SK-N-SH treated with all-trans-retinoic acid at 6 μM for 48 hours (cell line): ENCODE measurements at regions not wholly inside any gene's neighbourhood (a gene's known extent, or its start where the extent isn't known, plus 50 kb on each side); places are given as distances from the start of the nearest gene placed in this dataset.

ENCODE experiments used
- CREB5 ChIP-seq: fragments of 250-450 bp; sonication (Bioruptor Pico); IDR thresholded peaks from 2 replicates; pipeline ENCODE4 v1.5.1; 2020; ENCODE audit warnings: low read depth, mild to moderate bottlenecking, moderate library complexity
- CSDC2 ChIP-seq: fragments of 250-450 bp; sonication (Bioruptor Pico); IDR thresholded peaks from 2 replicates; pipeline ENCODE4 v1.5.0; 2020; ENCODE audit warnings: mild to moderate bottlenecking, moderate library complexity
- CSRNP3 ChIP-seq: fragments of 250-450 bp; sonication (Bioruptor Pico); IDR thresholded peaks from 2 replicates; pipeline ENCODE4 v1.5.1; 2021; ENCODE audit warnings: mild to moderate bottlenecking, moderate library complexity
- ESRRG ChIP-seq: fragments of 250-450 bp; sonication (Bioruptor Pico); IDR thresholded peaks from 2 replicates; pipeline ENCODE4 v1.6.1; 2021; ENCODE audit warnings: mild to moderate bottlenecking
- GLIS3 ChIP-seq: fragments of 250-450 bp; sonication (Bioruptor Pico); IDR thresholded peaks from 2 replicates; pipeline ENCODE4 v1.5.0; 2020; ENCODE audit warnings: mild to moderate bottlenecking, moderate library complexity
- ISL1 ChIP-seq: fragments of 250-450 bp; sonication (Bioruptor Pico); IDR thresholded peaks from 2 replicates; pipeline ENCODE4 v2.1.2; 2022; ENCODE audit warnings: mild to moderate bottlenecking, moderate library complexity
- PATZ1 ChIP-seq: fragments of 250-450 bp; sonication (Bioruptor Pico); IDR thresholded peaks from 2 replicates; pipeline ENCODE4 v1.8.0; 2020; ENCODE audit warnings: mild to moderate bottlenecking, moderate library complexity, borderline replicate concordance
- PPARA ChIP-seq: fragments of 250-450 bp; sonication (Bioruptor Pico); IDR thresholded peaks from 2 replicates; pipeline ENCODE4 v1.5.0; 2020; ENCODE audit warnings: mild to moderate bottlenecking, borderline replicate concordance
- SNAI2 ChIP-seq: fragments of 250-450 bp; sonication (Bioruptor Pico); IDR thresholded peaks from 2 replicates; pipeline ENCODE4 v1.5.0; 2020; ENCODE audit warnings: mild to moderate bottlenecking, moderate library complexity
- TSHZ2 ChIP-seq: fragments of 250-450 bp; sonication (Bioruptor Pico); IDR thresholded peaks from 2 replicates; pipeline ENCODE4 v1.5.0; 2020; ENCODE audit warnings: mild to moderate bottlenecking, moderate library complexity
- ZC3H10 ChIP-seq: fragments of 250-450 bp; sonication (Bioruptor Pico); IDR thresholded peaks from 2 replicates; pipeline ENCODE4 v1.5.1; 2021; ENCODE audit warnings: mild to moderate bottlenecking, moderate library complexity
- ZFP3 ChIP-seq: fragments of 250-450 bp; sonication (Bioruptor Pico); IDR thresholded peaks from 2 replicates; pipeline ENCODE4 v1.5.0; 2020; ENCODE audit warnings: mild to moderate bottlenecking, moderate library complexity
- ZFP30 ChIP-seq: fragments of 450-650 bp; formaldehyde crosslinking; IDR thresholded peaks from 2 replicates; pipeline ENCODE4 v1.5.0; 2022; ENCODE audit warnings: mild to moderate bottlenecking, moderate library complexity
- ZNF8 ChIP-seq: fragments of 450-650 bp; formaldehyde crosslinking; IDR thresholded peaks from 2 replicates; pipeline ENCODE4 v1.5.0; 2020; ENCODE audit warnings: mild to moderate bottlenecking, moderate library complexity

GRCh38 chr9:99348289-99348688, 126.2 kb downstream of the SEC61B start:
- TF ChIP-seq GLIS3 (no peak), TSHZ2 (CRISPR knock-in tag) (no peak), ZFP3 (CRISPR knock-in tag) (no peak), ZFP30 (no peak), ZC3H10 (CRISPR knock-in tag) (no peak), ESRRG (CRISPR knock-in tag) (no peak), CSDC2 (no peak), PATZ1 (no peak), PPARA (no peak), ZNF8 (CRISPR knock-in tag) (no peak), CREB5 (no peak), CSRNP3 (CRISPR knock-in tag) (no peak), ISL1 (CRISPR knock-in tag) (no peak), SNAI2 (no peak)
